ENCODE measurements at regions not wholly inside any gene's neighbourhood (a gene's known extent, or its start where the extent isn't known, plus 50 kb on each side); places are given as distances from the start of the nearest gene placed in this dataset.
A peak's percentile ranks its signal among the peaks of the same experiment; 100 is the strongest.

GRCh38 chr4:100746141-100746739 lies 228.4 kb upstream of the EMCN start:
- Mint-ChIP-seq H3K4me1 (no peaks in the 10 kb centered on the region), H3K27me3 (ENCODE audit: low read depth, poor library complexity) (no peaks in the 10 kb centered on the region), H3K9me3 (peaks cover 12% of the 10 kb centered on the region), H3K27ac (no peak overlapping the region), H3K36me3 (ENCODE audit: low read depth) (no peaks in the 10 kb centered on the region), H3K4me3 (no peak overlapping the region)
- no peak for DNase-seq
- TF ChIP-seq, protein P1, sequence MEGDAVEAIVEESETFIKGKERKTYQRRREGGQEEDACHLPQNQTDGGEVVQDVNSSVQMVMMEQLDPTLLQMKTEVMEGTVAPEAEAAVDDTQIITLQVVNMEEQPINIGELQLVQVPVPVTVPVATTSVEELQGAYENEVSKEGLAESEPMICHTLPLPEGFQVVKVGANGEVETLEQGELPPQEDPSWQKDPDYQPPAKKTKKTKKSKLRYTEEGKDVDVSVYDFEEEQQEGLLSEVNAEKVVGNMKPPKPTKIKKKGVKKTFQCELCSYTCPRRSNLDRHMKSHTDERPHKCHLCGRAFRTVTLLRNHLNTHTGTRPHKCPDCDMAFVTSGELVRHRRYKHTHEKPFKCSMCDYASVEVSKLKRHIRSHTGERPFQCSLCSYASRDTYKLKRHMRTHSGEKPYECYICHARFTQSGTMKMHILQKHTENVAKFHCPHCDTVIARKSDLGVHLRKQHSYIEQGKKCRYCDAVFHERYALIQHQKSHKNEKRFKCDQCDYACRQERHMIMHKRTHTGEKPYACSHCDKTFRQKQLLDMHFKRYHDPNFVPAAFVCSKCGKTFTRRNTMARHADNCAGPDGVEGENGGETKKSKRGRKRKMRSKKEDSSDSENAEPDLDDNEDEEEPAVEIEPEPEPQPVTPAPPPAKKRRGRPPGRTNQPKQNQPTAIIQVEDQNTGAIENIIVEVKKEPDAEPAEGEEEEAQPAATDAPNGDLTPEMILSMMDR (IDR thresholded peaks at IDR 0.05), result no peak

DNA sequence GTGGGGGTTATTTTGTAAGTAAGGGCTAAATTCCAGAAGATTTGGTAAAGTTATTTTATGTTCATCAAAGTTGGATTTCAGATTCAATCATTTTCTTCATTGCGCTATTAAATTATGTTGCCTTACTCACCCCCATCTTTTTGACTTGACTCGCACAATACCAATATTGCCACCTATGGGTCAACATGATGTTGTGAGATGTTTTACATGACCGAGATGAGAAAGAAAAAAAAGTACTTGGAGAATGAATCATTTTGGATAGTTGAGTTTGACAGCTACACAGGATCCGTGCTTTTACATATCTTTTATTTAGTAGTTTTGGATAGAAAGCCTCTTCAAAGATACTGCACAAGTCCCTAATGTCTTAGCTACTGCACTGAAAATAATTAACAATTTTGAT lies 224.2 kb upstream of the EMCN start:
- TF ChIP-seq, protein P1 (IDR thresholded peaks at IDR 0.05), result no peak
- no peak for DNase-seq
- Mint-ChIP-seq H3K27ac (no peak overlapping the region), H3K36me3 (ENCODE audit: low read depth) (no peaks in the 10 kb centered on the region), H3K4me1 (no peaks in the 10 kb centered on the region), H3K4me3 (no peak overlapping the region), H3K9me3 (no peaks in the 10 kb centered on the region), H3K27me3 (ENCODE audit: low read depth, poor library complexity) (no peaks in the 10 kb centered on the region)

DNA sequence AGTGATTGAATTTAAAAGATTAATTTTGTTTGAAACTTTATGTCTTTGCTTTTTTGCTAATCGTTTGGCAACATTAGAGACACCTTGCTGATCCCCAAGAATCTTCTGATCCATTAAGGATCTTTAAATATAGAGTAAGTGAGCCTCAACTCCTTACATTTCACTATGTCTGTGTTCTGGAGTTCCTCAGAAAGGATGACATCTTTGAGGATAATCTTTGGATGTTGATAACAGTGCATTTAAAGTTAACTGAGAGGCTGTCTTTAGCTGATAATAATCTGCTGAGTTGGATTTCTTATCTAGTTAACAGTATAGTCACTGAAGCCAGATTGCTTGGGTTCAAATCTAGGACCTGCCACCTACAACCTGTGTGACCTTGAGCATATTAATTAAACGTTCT lies 221.6 kb upstream of the EMCN start:
- Mint-ChIP-seq H3K36me3 (ENCODE audit: low read depth) (peaks cover 3% of the 10 kb centered on the region), H3K4me1 (no peaks in the 10 kb centered on the region)
- DNase-seq, result no peak

DNA sequence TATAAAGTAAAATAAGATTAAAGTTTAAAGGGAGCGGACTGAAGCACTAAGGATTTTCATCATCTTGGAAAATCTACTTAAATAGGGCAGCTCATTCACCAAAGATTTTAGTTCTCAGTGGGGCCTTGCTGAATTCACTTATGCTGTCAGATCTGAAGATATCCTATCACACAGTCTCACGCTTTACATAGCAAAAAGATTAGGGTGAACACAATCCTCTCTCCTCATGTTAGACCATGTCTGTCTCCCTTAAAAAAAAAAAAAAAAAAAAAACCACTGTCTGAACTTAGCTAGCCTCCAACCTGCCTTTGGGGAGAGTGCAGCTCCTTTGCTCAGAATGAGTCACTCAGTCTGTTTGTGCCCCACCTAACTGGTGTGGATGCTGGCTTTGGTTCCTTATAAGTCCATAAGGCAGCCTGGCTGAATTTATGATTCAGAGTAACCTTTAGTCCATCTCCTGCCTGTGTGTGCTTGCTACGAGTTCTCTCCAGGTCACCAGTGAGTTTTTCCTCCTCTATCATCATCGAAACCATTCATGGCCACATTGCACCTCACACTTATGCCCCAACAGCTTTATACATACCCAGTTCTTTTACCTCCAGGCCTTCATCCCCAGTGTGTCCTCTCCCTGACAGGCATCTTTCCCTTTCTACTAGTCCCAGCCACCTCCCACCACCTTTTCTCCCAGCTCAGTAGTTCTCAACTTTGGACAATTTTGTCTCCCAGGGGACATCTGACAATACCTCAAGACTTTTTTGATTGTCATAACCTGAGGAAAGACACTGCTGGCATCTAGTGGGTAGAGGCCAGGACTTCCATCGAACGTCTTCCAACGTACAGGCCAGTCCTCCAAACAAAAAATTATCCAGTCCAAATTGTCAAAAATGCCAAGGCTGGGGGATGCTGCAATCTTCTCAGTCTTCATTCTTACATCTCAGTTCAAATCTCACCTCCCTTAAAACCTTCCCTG lies 220.7 kb upstream of the EMCN start:
- H3K27me3 Mint-ChIP-seq (ENCODE audit: low read depth, poor library complexity), result peaks cover 5% of the 10 kb centered on the region
- TF ChIP-seq, protein P1 (IDR thresholded peaks at IDR 0.05), result no peak
- H3K4me1 Mint-ChIP-seq, result no peaks in the 10 kb centered on the region
- no peak overlapping the region for H3K4me3 Mint-ChIP-seq
- H3K27ac Mint-ChIP-seq, result peak overlapping the region; percentile 6
- H3K9me3 Mint-ChIP-seq, result peaks cover 16% of the 10 kb centered on the region
- no peak for DNase-seq
- H3K36me3 Mint-ChIP-seq (ENCODE audit: low read depth), result peaks cover 8% of the 10 kb centered on the region

More for the DNA sequence above, 221.6 kb upstream of the EMCN start:
- Mint-ChIP-seq H3K4me3 (no peak overlapping the region), H3K27ac (no peak overlapping the region), H3K27me3 (ENCODE audit: low read depth, poor library complexity) (peaks cover 2% of the 10 kb centered on the region), H3K9me3 (peaks cover 6% of the 10 kb centered on the region)
- TF ChIP-seq, protein P1 (IDR thresholded peaks at IDR 0.05), result no peak

DNA sequence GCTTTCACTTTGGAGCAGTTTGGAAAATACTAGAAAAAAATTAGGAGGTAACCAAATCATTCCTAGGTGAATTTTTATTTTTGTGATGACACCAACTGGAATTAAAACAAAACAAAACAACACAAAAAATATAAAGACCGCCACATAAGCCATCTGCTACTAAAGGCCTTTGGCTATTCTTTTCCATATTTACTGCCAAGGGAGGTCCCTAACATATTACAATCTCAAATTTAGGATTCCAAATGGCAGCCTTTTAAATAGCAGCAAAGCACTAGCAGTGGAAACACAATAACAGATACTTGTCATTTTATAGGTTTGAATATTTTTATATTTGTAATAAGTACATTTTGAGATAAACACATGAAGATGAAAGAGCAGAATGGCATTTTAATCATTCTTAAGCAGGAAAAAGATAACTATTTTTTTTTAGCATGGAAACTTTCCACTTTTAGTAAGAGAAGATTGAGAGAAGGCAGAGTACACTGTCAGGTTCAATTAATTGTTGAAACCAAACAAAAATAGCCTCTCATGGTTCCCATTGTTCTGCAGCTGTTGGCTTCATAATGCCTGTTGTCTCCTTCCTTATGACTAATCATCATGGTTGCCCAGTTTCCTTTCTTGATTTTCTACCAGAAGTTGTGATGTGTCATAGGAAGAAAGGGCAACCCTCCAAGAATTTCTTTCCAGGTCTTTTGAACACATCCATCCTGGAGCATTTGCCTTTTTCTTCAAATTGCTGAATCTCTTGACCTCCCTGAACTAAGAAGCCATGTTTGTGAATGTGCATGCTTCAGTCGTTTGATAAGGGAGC lies 219.0 kb upstream of the EMCN start:
- H3K4me3 Mint-ChIP-seq, result no peak overlapping the region
- H3K27me3 Mint-ChIP-seq (ENCODE audit: low read depth, poor library complexity), result peaks cover 9% of the 10 kb centered on the region
- DNase-seq, result no peak
- H3K27ac Mint-ChIP-seq, result no peak overlapping the region
- no peaks in the 10 kb centered on the region for H3K4me1 Mint-ChIP-seq
- peaks cover 20% of the 10 kb centered on the region for H3K9me3 Mint-ChIP-seq
- peaks cover 8% of the 10 kb centered on the region for H3K36me3 Mint-ChIP-seq (ENCODE audit: low read depth)
- TF ChIP-seq, protein P1 (IDR thresholded peaks at IDR 0.05), result no peak

Measured in nephron progenitor cell (in vitro differentiated cells).